CD4-positive, alpha-beta T cell treated with Interleukin-2 at 100 ng/mL for 4 hours (primary cell): ENCODE measurements at regions not wholly inside any gene's neighbourhood (a gene's known extent, or its start where the extent isn't known, plus 50 kb on each side); places are given as distances from the start of the nearest gene placed in this dataset.

Experiments used
- DNase-seq: peaks from one replicate; pipeline ENCODE4 v3.0.0-alpha.2; 2020; ENCODE audit warnings: low spot score

- DNase-seq: no peak
Observed at GRCh38 chr3:22893101-22893500, 310.0 kb upstream of the UBE2E2 start.

- no peak for DNase-seq
Observed at GRCh38 chr3:22893644-22894325, 309.3 kb upstream of the UBE2E2 start.

GRCh38 chr3:22894865-22895264 is 308.3 kb upstream of the UBE2E2 start:
- no peak for DNase-seq

- DNase-seq: no peak
Observed at GRCh38 chr3:22895671-22896070, 307.5 kb upstream of the UBE2E2 start.

- no peak for DNase-seq
Observed at GRCh38 chr3:22898558-22898957, 304.6 kb upstream of the UBE2E2 start.

- DNase-seq: no peak
Observed at GRCh38 chr3:22899441-22899840, 303.7 kb upstream of the UBE2E2 start.

- DNase-seq: no peak
Observed at GRCh38 chr3:22900296-22900695, 302.8 kb upstream of the UBE2E2 start.

- no peak for DNase-seq
Observed at GRCh38 chr3:22901684-22902083, 301.4 kb upstream of the UBE2E2 start.

- DNase-seq: no peak
Observed at GRCh38 chr3:22907161-22907780, 295.9 kb upstream of the UBE2E2 start.

GRCh38 chr3:22907796-22908195 is 295.3 kb upstream of the UBE2E2 start:
- no peak for DNase-seq

GRCh38 chr3:22908989-22909507 is 294.1 kb upstream of the UBE2E2 start:
- DNase-seq: no peak

GRCh38 chr3:22916933-22917332 is 286.2 kb upstream of the UBE2E2 start:
- DNase-seq: no peak

GRCh38 chr3:22920006-22920405 is 283.1 kb upstream of the UBE2E2 start:
- DNase-seq: no peak

- DNase-seq: no peak
Observed at GRCh38 chr3:22922317-22922716, 280.8 kb upstream of the UBE2E2 start.

- DNase-seq: no peak
Observed at GRCh38 chr3:22923711-22924110, 279.4 kb upstream of the UBE2E2 start.

GRCh38 chr3:22928216-22929110 is 274.7 kb upstream of the UBE2E2 start:
- no peak for DNase-seq

GRCh38 chr3:22933051-22933840 is 269.9 kb upstream of the UBE2E2 start:
- DNase-seq: no peak

GRCh38 chr3:22933841-22934116 is 269.3 kb upstream of the UBE2E2 start:
- DNase-seq: no peak

GRCh38 chr3:22935040-22935439 is 268.1 kb upstream of the UBE2E2 start:
- no peak for DNase-seq

- no peak for DNase-seq
Observed at GRCh38 chr3:22937536-22937935, 265.6 kb upstream of the UBE2E2 start.

GRCh38 chr3:22938739-22939138 is 264.4 kb upstream of the UBE2E2 start:
- DNase-seq: no peak

- no peak for DNase-seq
Observed at GRCh38 chr3:22939349-22939748, 263.8 kb upstream of the UBE2E2 start.
